Loucy (cell line): ENCODE measurements at regions not wholly inside any gene's neighbourhood (a gene's known extent, or its start where the extent isn't known, plus 50 kb on each side); places are given as distances from the start of the nearest gene placed in this dataset.
"Not testable (repeated sequence)": the region's sequence is repeated elsewhere in the genome, so short reads cannot be mapped to it uniquely, and the experiment has no call there.

Experiments used
- H2AFZ ChIP-seq: fragments of 200-600 bp; sonication (generic); 2 replicates; pipeline ENCODE4 v1.6.0; 2016; ENCODE audit warnings: antibody characterized with exemption, mild to moderate bottlenecking, low read length, moderate library complexity
- H3F3A ChIP-seq: fragments of 200-600 bp; 2 replicates; pipeline ENCODE4 v1.6.0; 2016; ENCODE audit warnings: antibody characterized with exemption, low read depth, mild to moderate bottlenecking
- H3K27me3 ChIP-seq: fragments of 200-600 bp; sonication (generic); 2 replicates; pipeline ENCODE4 v1.6.1; 2014; ENCODE audit warnings: low read length, mild to moderate bottlenecking; ENCODE audit not compliant: insufficient read depth, poor library complexity, severe bottlenecking
- H3K36me3 ChIP-seq: fragments of 200-600 bp; sonication (generic); 2 replicates; pipeline ENCODE4 v1.6.1; 2016; ENCODE audit warnings: low read length; ENCODE audit not compliant: insufficient read depth
- H3K4me1 ChIP-seq: fragments of 200-600 bp; sonication (generic); 2 replicates; pipeline ENCODE4 v1.5.1; 2014; ENCODE audit warnings: low read length, mild to moderate bottlenecking; ENCODE audit not compliant: insufficient read depth, poor library complexity, severe bottlenecking
- H3K4me2 ChIP-seq: fragments of 200-600 bp; sonication (generic); 2 replicates; pipeline ENCODE4 v1.6.0; 2014; ENCODE audit warnings: antibody characterized with exemption, low read length, low read depth, mild to moderate bottlenecking; ENCODE audit not compliant: poor library complexity, severe bottlenecking
- H3K4me3 ChIP-seq: fragments of 200-600 bp; sonication (generic); 2 replicates; pipeline ENCODE4 v1.5.1; 2014; ENCODE audit warnings: low read length, mild to moderate bottlenecking, mixed read lengths; ENCODE audit not compliant: poor library complexity, severe bottlenecking
- H3K79me2 ChIP-seq: fragments of 200-600 bp; sonication (generic); 2 replicates; pipeline ENCODE4 v1.6.1; 2014; ENCODE audit warnings: low read length; ENCODE audit not compliant: insufficient read depth
- H3K9ac ChIP-seq: fragments of 200-600 bp; sonication (generic); 2 replicates; pipeline ENCODE4 v1.6.0; 2014; ENCODE audit warnings: mild to moderate bottlenecking, low read depth, low read length, moderate library complexity; ENCODE audit not compliant: poor library complexity, severe bottlenecking
- H3K9me2 ChIP-seq: fragments of 200-600 bp; sonication (generic); replicated peaks from 2 replicates; pipeline ENCODE4 v1.6.1; 2016; ENCODE audit warnings: low read depth, low read length, mixed read lengths
- H3K9me3 ChIP-seq: fragments of 200-600 bp; sonication (generic); 2 replicates; pipeline ENCODE4 v1.6.1; 2014; ENCODE audit warnings: mild to moderate bottlenecking, antibody characterized with exemption, low read length, low read depth; ENCODE audit not compliant: insufficient read depth
- H4K20me1 ChIP-seq: fragments of 200-600 bp; sonication (generic); 2 replicates; pipeline ENCODE4 v1.6.0; 2014; ENCODE audit warnings: antibody characterized with exemption, low read length, mild to moderate bottlenecking; ENCODE audit not compliant: insufficient read depth, poor library complexity, severe bottlenecking

DNA sequence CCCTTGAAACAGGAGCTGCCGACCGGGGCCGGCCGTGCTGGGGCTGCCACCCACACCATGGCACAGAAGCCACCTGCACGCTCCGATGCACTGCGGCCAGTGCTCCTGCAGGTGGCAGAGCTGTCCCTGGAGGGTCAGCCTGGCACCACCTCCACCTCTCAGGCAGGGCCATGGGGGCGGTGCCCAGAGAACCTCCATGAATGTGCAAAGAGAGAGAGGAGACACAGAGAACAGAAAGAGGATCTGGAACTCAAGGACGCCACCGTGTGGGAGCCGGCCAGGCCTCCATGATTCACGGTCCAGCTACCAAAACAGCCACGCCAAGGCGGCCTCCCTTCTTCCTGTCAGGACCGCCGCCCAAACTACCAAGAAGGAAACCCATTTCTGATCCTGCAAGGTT lies 5397.7 kb upstream of the TPTE start:
- H3K9me3 ChIP-seq, H3K27me3 ChIP-seq, H3K9ac ChIP-seq, H3K9me2 ChIP-seq, H3K4me2 ChIP-seq, H3K4me3 ChIP-seq, H2AFZ ChIP-seq, H3F3A ChIP-seq, H3K79me2 ChIP-seq, H4K20me1 ChIP-seq, H3K4me1 ChIP-seq, H3K36me3 ChIP-seq: not testable (repeated sequence)

DNA sequence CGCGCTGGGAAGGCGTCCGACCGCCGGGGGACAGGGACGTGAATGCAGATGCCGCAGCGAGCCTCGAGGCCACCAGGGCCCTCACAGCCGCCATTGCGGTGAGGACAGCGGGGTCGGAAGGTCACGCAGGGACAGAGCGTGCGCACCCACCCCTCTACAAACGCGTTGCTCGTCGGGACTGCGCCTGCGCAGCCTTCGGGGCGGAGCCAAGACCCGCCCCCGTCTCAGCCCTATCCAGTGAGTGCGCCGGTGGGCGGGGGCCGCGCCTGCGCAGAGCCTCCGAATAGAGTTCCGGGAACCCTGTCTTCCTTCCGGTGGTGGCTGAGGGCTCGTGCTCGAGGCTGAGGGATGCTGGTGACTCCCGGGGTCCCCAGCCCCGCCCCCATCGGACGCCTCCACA lies 5393.1 kb upstream of the TPTE start:
- not testable (repeated sequence) for H3K79me2 ChIP-seq, H2AFZ ChIP-seq, H3K36me3 ChIP-seq, H3K4me1 ChIP-seq, H3F3A ChIP-seq, H3K9ac ChIP-seq, H4K20me1 ChIP-seq, H3K9me2 ChIP-seq, H3K9me3 ChIP-seq, H3K4me2 ChIP-seq, H3K27me3 ChIP-seq
- peak overlapping the region; percentile 51 for H3K4me3 ChIP-seq

DNA sequence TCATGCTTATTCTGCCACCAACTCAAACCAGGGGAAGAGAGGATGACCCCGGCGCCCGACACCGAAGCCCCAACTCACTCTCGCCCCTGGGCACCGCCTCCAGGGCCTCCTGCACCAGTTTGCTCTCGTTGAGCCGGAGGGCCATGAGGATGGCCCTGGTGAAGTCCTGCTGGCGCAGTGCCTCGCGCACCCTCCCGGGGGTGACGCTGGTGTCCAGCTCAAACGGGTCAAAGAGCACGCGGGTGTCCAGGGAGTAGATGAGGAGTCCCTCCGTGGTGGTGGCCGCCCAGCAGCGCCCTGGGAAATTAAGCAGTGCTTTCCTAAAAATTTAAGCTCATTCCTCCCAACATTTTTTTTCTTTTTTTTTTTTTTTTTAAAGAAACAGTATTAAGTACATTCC lies 5387.6 kb upstream of the TPTE start:
- not testable (repeated sequence) for H3F3A ChIP-seq, H3K4me3 ChIP-seq, H3K79me2 ChIP-seq, H2AFZ ChIP-seq, H3K9me3 ChIP-seq, H3K4me2 ChIP-seq, H3K9ac ChIP-seq, H3K9me2 ChIP-seq, H3K4me1 ChIP-seq, H3K27me3 ChIP-seq, H4K20me1 ChIP-seq, H3K36me3 ChIP-seq

DNA sequence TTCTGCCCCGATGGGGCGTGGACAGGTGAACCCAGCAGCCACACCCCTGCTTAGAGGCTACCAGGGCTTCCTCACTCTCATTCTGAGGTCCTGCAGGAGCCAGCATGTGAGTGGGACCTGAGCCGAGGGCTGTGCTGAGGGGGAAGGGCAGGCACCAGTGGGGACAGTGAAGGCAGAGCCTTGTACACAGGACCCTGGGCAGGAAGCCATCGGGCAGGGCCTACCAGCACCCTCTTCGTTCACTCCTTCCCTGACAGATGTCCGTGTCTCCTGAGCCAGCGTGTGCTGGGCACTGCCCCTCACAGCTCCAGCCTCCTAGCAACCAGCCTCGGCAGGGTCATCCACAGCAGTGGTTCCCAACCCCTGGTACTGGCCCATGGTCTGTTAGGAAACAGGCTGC lies 5385.0 kb upstream of the TPTE start:
- not testable (repeated sequence) for H3K9ac ChIP-seq, H3K36me3 ChIP-seq, H3K9me2 ChIP-seq, H3K4me2 ChIP-seq, H2AFZ ChIP-seq, H3K9me3 ChIP-seq, H3F3A ChIP-seq, H3K79me2 ChIP-seq, H3K27me3 ChIP-seq, H3K4me3 ChIP-seq, H3K4me1 ChIP-seq, H4K20me1 ChIP-seq

DNA sequence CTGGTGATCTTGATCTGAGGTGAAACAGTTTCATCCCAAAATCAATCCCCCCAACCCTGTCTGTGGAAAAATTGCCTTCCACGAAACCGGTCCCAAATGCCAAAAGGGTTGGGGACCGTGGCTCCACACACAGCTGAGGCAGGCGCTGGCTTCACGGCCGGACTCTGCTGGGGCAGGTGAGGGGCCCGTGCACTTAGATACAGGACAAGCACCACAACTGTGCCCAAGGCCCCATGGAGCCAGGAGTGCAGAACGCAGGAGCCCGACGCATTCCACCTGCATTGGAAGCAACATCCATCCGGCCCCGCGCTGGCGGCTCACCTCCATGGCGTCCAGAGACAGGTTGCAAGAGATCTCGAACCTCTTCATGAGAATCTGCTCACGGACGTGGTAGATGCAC lies 5384.4 kb upstream of the TPTE start:
- not testable (repeated sequence) for H4K20me1 ChIP-seq, H3K9ac ChIP-seq, H3K4me2 ChIP-seq, H3K27me3 ChIP-seq, H3K4me1 ChIP-seq, H3F3A ChIP-seq, H3K4me3 ChIP-seq, H3K9me2 ChIP-seq, H3K36me3 ChIP-seq, H3K9me3 ChIP-seq, H2AFZ ChIP-seq, H3K79me2 ChIP-seq

DNA sequence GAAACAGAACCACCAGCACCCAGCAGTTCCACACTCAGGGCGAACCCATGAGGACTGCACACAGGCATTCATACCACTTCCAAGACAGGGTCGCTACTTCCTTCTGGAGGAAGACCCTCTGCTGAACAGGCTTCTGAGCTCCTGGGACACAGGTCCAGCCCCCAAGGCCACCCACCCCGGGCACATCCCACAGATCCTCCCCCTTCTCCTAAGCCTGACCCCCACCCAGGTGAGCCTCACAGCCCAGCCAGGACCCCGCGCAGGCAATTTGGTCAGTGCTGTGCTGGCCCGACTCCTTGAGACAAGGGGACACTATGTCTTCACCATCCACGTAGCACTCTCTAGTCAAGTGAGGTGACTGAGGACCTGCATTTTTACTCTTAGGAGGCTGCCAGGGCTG lies 5382.7 kb upstream of the TPTE start:
- H3K9me2 ChIP-seq = not testable (repeated sequence)

DNA sequence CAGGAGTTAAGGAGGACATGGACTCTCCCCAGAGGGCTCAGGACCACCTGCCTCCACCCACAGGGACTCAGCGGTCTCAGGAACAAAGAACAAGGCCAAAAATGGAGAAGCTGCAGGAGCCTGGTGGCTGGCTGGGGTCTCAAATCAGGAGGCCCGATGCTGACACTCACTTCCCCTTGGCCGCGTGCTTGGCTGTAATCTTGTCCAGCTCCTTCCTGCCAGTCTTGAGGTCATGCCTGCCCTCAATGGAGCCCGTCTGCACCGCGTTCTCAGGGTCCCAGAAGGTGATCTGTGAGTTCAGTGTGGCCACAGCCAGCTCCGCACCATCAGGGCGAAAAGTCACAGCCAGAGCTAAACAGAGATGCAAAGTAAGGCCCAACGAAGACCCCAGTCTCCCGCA lies 5381.9 kb upstream of the TPTE start:
- not testable (repeated sequence) for H3K36me3 ChIP-seq, H3K9me2 ChIP-seq, H2AFZ ChIP-seq

More for the DNA sequence above, 5382.7 kb upstream of the TPTE start:
- not testable (repeated sequence) for H3K9ac ChIP-seq, H3K4me1 ChIP-seq, H3F3A ChIP-seq, H3K4me2 ChIP-seq, H3K79me2 ChIP-seq, H2AFZ ChIP-seq, H3K36me3 ChIP-seq, H4K20me1 ChIP-seq, H3K27me3 ChIP-seq, H3K9me3 ChIP-seq, H3K4me3 ChIP-seq

DNA sequence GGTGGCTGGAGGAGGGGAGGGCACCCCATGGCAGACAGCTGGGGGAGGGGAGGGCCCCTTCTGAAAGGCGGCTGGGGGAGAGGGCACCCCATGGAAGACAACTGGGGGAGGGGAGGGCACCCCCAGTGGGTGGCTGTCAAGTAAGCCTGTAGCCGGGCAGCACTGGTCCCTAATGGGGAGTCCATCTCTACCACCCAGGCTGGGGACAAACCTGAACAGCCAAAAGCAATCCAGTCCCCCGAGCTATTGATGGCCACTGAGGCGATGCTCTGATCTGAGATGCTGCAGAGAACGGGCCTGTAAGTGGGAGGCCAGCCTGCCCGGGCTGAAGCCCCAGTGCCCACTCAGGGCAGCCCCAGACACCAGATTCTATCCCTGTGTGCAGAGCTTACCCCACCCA lies 5378.4 kb upstream of the TPTE start:
- not testable (repeated sequence) for H3K4me1 ChIP-seq, H3K4me2 ChIP-seq, H3K27me3 ChIP-seq, H3K4me3 ChIP-seq, H3K9ac ChIP-seq, H3K36me3 ChIP-seq, H4K20me1 ChIP-seq, H3K9me2 ChIP-seq, H3K79me2 ChIP-seq, H3K9me3 ChIP-seq, H3F3A ChIP-seq, H2AFZ ChIP-seq

More for the DNA sequence above, 5381.9 kb upstream of the TPTE start:
- not testable (repeated sequence) for H3K27me3 ChIP-seq, H3K4me2 ChIP-seq, H4K20me1 ChIP-seq, H3K4me1 ChIP-seq, H3K4me3 ChIP-seq, H3F3A ChIP-seq, H3K9me3 ChIP-seq, H3K79me2 ChIP-seq, H3K9ac ChIP-seq
